ENCODE measurements at regions not wholly inside any gene's neighbourhood (a gene's known extent, or its start where the extent isn't known, plus 50 kb on each side); places are given as distances from the start of the nearest gene placed in this dataset.
A peak's percentile ranks its signal among the peaks of the same experiment; 100 is the strongest.

- TF ChIP-seq CEBPB (IDR thresholded peaks at IDR 0.05): peak; percentile 19; the same call in 1 of the 2 replicates
- TF ChIP-seq MAX (IDR thresholded peaks at IDR 0.05): no peak
- TF ChIP-seq RAD21 (IDR thresholded peaks at IDR 0.05; ENCODE audit: low read depth): no peak
- TF ChIP-seq EGR1 (IDR thresholded peaks at IDR 0.05): no peak
- no peak for TF ChIP-seq FOXM1 (IDR thresholded peaks at IDR 0.05; ENCODE audit: borderline replicate concordance, low read depth)
Measured at GRCh38 chr10:23512355-23513058, 73.6 kb downstream of the OTUD1 start.

- TF ChIP-seq FOXM1 (IDR thresholded peaks at IDR 0.05; ENCODE audit: borderline replicate concordance, low read depth) (no peak), MAX (IDR thresholded peaks at IDR 0.05) (no peak), TCF12 (IDR thresholded peaks at IDR 0.05; ENCODE audit: low read depth) (no peak), CREB1 (IDR thresholded peaks at IDR 0.05; ENCODE audit: low read depth) (no peak), RAD21 (IDR thresholded peaks at IDR 0.05; ENCODE audit: low read depth) (no peak), CEBPB (IDR thresholded peaks at IDR 0.05) (no peak), ZBTB7A (IDR thresholded peaks at IDR 0.05; ENCODE audit: low read depth) (no peak)
Measured at GRCh38 chr10:23514321-23514720, 75.4 kb downstream of the OTUD1 start.

- TF ChIP-seq FOXM1 (IDR thresholded peaks at IDR 0.05; ENCODE audit: borderline replicate concordance, low read depth) (no peak), USF1 (IDR thresholded peaks at IDR 0.05) (no peak), RAD21 (IDR thresholded peaks at IDR 0.05; ENCODE audit: low read depth) (peak; percentile 54), CREB1 (IDR thresholded peaks at IDR 0.05; ENCODE audit: low read depth) (no peak), TAF1 (IDR thresholded peaks at IDR 0.05; ENCODE audit: low read depth) (no peak), YY1 (IDR thresholded peaks at IDR 0.05; ENCODE audit: low read depth) (no peak), TEAD4 (IDR thresholded peaks at IDR 0.05) (no peak), REST (IDR thresholded peaks at IDR 0.05; ENCODE audit: low read depth) (peak; percentile 77), NFIC (IDR thresholded peaks at IDR 0.05) (no peak), EGR1 (IDR thresholded peaks at IDR 0.05) (no peak), MAX (IDR thresholded peaks at IDR 0.05) (no peak), CEBPB (IDR thresholded peaks at IDR 0.05) (no peak), ZBTB7A (IDR thresholded peaks at IDR 0.05; ENCODE audit: low read depth) (no peak)
Measured at GRCh38 chr10:23516530-23516929, 77.7 kb downstream of the OTUD1 start.

GRCh38 chr10:23517155-23517554, 78.3 kb downstream of the OTUD1 start:
- TF ChIP-seq FOXM1 (IDR thresholded peaks at IDR 0.05; ENCODE audit: borderline replicate concordance, low read depth): no peak
- no peak for TF ChIP-seq TCF12 (IDR thresholded peaks at IDR 0.05; ENCODE audit: low read depth)
- TF ChIP-seq TEAD4 (IDR thresholded peaks at IDR 0.05): no peak
- TF ChIP-seq RAD21 (IDR thresholded peaks at IDR 0.05; ENCODE audit: low read depth): no peak
- TF ChIP-seq EGR1 (IDR thresholded peaks at IDR 0.05): no peak
- no peak for TF ChIP-seq USF1 (IDR thresholded peaks at IDR 0.05)
- TF ChIP-seq ZBTB7A (IDR thresholded peaks at IDR 0.05; ENCODE audit: low read depth): no peak
- TF ChIP-seq REST (IDR thresholded peaks at IDR 0.05; ENCODE audit: low read depth): no peak
- TF ChIP-seq MAX (IDR thresholded peaks at IDR 0.05): no peak
- TF ChIP-seq CREB1 (IDR thresholded peaks at IDR 0.05; ENCODE audit: low read depth): no peak
- TF ChIP-seq NFIC (IDR thresholded peaks at IDR 0.05): no peak
- no peak for TF ChIP-seq TAF1 (IDR thresholded peaks at IDR 0.05; ENCODE audit: low read depth)
- TF ChIP-seq EP300 (IDR thresholded peaks at IDR 0.05; ENCODE audit: borderline replicate concordance): no peak
- no peak for TF ChIP-seq CEBPB (IDR thresholded peaks at IDR 0.05)
- no peak for TF ChIP-seq YY1 (IDR thresholded peaks at IDR 0.05; ENCODE audit: low read depth)

GRCh38 chr10:23521735-23522134, 82.9 kb downstream of the OTUD1 start:
- TF ChIP-seq FOXM1 (IDR thresholded peaks at IDR 0.05; ENCODE audit: borderline replicate concordance, low read depth) (no peak), REST (IDR thresholded peaks at IDR 0.05; ENCODE audit: low read depth) (no peak), TAF1 (IDR thresholded peaks at IDR 0.05; ENCODE audit: low read depth) (no peak), ZBTB7A (IDR thresholded peaks at IDR 0.05; ENCODE audit: low read depth) (no peak), CEBPB (IDR thresholded peaks at IDR 0.05) (no peak)

Measured in Ishikawa (cell line).